Hepatocyte (in vitro differentiated cells): ENCODE measurements at regions not wholly inside any gene's neighbourhood (a gene's known extent, or its start where the extent isn't known, plus 50 kb on each side); places are given as distances from the start of the nearest gene placed in this dataset.

ENCODE experiments used
- EZH2 ChIP-seq: fragments of 200-600 bp; sonication (generic); IDR thresholded peaks from 2 replicates; pipeline ENCODE4 v1.6.1; 2016; ENCODE audit warnings: antibody characterized with exemption, mild to moderate bottlenecking, borderline replicate concordance
- TF ChIP-seq, protein P1 (sequence below): fragments of 200-600 bp; sonication (generic); IDR thresholded peaks from 2 replicates; pipeline ENCODE4 v1.5.1; 2016; ENCODE audit warnings: antibody characterized with exemption, mild to moderate bottlenecking; ENCODE audit not compliant: poor library complexity

DNA sequence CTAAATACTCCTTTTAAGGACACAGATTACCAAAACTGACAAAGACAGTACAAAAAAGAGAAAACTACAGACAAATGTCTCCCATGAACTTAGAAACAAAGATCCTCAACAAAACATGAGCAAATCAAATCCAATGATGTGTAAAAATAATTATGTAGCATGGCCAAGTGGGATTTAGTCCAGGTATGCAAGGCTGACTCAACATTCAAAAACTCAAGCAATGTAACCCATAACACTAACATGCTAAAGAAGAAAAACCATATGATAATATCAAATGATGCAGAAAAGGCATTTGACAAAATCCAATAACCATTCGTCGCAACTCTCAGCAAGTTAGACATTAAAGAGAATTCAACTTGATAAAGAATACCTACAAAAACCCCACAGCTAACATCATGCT, 239.0 kb upstream of the KLHL29 start:
- TF ChIP-seq, protein P1, sequence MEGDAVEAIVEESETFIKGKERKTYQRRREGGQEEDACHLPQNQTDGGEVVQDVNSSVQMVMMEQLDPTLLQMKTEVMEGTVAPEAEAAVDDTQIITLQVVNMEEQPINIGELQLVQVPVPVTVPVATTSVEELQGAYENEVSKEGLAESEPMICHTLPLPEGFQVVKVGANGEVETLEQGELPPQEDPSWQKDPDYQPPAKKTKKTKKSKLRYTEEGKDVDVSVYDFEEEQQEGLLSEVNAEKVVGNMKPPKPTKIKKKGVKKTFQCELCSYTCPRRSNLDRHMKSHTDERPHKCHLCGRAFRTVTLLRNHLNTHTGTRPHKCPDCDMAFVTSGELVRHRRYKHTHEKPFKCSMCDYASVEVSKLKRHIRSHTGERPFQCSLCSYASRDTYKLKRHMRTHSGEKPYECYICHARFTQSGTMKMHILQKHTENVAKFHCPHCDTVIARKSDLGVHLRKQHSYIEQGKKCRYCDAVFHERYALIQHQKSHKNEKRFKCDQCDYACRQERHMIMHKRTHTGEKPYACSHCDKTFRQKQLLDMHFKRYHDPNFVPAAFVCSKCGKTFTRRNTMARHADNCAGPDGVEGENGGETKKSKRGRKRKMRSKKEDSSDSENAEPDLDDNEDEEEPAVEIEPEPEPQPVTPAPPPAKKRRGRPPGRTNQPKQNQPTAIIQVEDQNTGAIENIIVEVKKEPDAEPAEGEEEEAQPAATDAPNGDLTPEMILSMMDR: no peak
- TF ChIP-seq EZH2: no peak
